ENCODE measurements at regions not wholly inside any gene's neighbourhood (a gene's known extent, or its start where the extent isn't known, plus 50 kb on each side); places are given as distances from the start of the nearest gene placed in this dataset.

GRCh38 chr22:48277868-48278581, 1515.6 kb downstream of the TBC1D22A start:
- H3K4me1 ChIP-seq, result no peaks in the 10 kb centered on the region

GRCh38 chr22:48276994-48277867, 1514.8 kb downstream of the TBC1D22A start:
- intact Hi-C loops (cut with DNase I), result no loop called here
- H3K4me3 ChIP-seq, result no peak overlapping the region
- no peak for DNase-seq

More at GRCh38 chr22:48277868-48278581, 1515.6 kb downstream of the TBC1D22A start:
- intact Hi-C loops (cut with DNase I), result no loop called here
- Histone ChIP-seq H3K4me3 (no peak overlapping the region), H3K36me3 (no peaks in the 10 kb centered on the region), H3K27me3 (peaks cover 0 to 36% (median 0%) of the 10 kb centered on the region in 4 donors), H3K9me3 (no peaks in the 10 kb centered on the region), H3K27ac (no peak overlapping the region)
- TF ChIP-seq POLR2A (IDR thresholded peaks at IDR 0.05) (no peak), CTCF (IDR thresholded peaks at IDR 0.05) (no peak)
- DNase-seq, result no peak
- WGBS, 2 donors, result 4 to 41% methylated on average over 15 to 17 of the region's 19 CpGs

GRCh38 chr22:48275412-48275811, 1513.0 kb downstream of the TBC1D22A start:
- TF ChIP-seq CTCF (IDR thresholded peaks at IDR 0.05), result no peak
- no peak for TF ChIP-seq POLR2A (IDR thresholded peaks at IDR 0.05)
- no peaks in the 10 kb centered on the region for H3K36me3 ChIP-seq
- H3K4me1 ChIP-seq, result no peaks in the 10 kb centered on the region
- no peak overlapping the region for H3K27ac ChIP-seq
- intact Hi-C loops (cut with DNase I), result no loop called here
- WGBS, 2 donors, result 81 to 82% methylated on average over 6 to 10 of the region's 10 CpGs
- DNase-seq, result no peak
- H3K9me3 ChIP-seq, result no peaks in the 10 kb centered on the region
- H3K27me3 ChIP-seq, result peaks cover 0 to 36% (median 0%) of the 10 kb centered on the region in 4 donors
- no peak overlapping the region for H3K4me3 ChIP-seq

More at GRCh38 chr22:48276994-48277867, 1514.8 kb downstream of the TBC1D22A start:
- no peaks in the 10 kb centered on the region for H3K36me3 ChIP-seq
- H3K27me3 ChIP-seq, result peaks cover 0 to 36% (median 0%) of the 10 kb centered on the region in 4 donors
- TF ChIP-seq CTCF (IDR thresholded peaks at IDR 0.05), result no peak
- TF ChIP-seq POLR2A (IDR thresholded peaks at IDR 0.05), result no peak
- no peaks in the 10 kb centered on the region for H3K4me1 ChIP-seq
- no peaks in the 10 kb centered on the region for H3K9me3 ChIP-seq
- 48 to 69% methylated on average over 6 to 9 of the region's 20 CpGs for WGBS, 2 donors
- no peak overlapping the region for H3K27ac ChIP-seq

- no peaks in the 10 kb centered on the region for H3K36me3 ChIP-seq
- peaks cover 0 to 29% (median 0%) of the 10 kb centered on the region in 4 donors for H3K27me3 ChIP-seq
- H3K27ac ChIP-seq, result no peak overlapping the region
- TF ChIP-seq CTCF (IDR thresholded peaks at IDR 0.05), result no peak
- 66 to 81% methylated on average over 4 to 6 of the region's 6 CpGs for WGBS, 2 donors
- DNase-seq, result no peak
- H3K4me3 ChIP-seq, result no peak overlapping the region
- no peaks in the 10 kb centered on the region for H3K4me1 ChIP-seq
- no peaks in the 10 kb centered on the region for H3K9me3 ChIP-seq
- intact Hi-C loops (cut with DNase I), result no loop called here
These were observed 1508.3 kb downstream of the TBC1D22A start for GRCh38 chr22:48270731-48271130.

All from esophagus squamous epithelium (tissue), 5 donors.